Chondrocyte (in vitro differentiated cells): ENCODE measurements at regions not wholly inside any gene's neighbourhood (a gene's known extent, or its start where the extent isn't known, plus 50 kb on each side); places are given as distances from the start of the nearest gene placed in this dataset.

Experiments
- DNase-seq: peaks from one replicate; pipeline ENCODE4 v3.0.0; 2021; ENCODE audit warnings: mixed read lengths, low spot score
- H3K27ac Mint-ChIP-seq: one replicate; pipeline ENCODE4 v1.8.0; 2021; ENCODE audit warnings: mild to moderate bottlenecking, moderate library complexity, mixed read lengths; ENCODE audit not compliant: unreplicated experiment
- H3K27me3 Mint-ChIP-seq: 2 replicates; pipeline ENCODE4 v1.8.0; 2021; ENCODE audit warnings: low read depth, mixed read lengths
- H3K36me3 Mint-ChIP-seq: 2 replicates; pipeline ENCODE4 v1.8.0; 2021; ENCODE audit warnings: low read depth, mixed read lengths
- H3K4me1 Mint-ChIP-seq: 2 replicates; pipeline ENCODE4 v1.8.0; 2021; ENCODE audit warnings: low read depth, mild to moderate bottlenecking, mixed read lengths
- H3K4me3 Mint-ChIP-seq: one replicate; pipeline ENCODE4 v1.8.0; 2021; ENCODE audit warnings: mild to moderate bottlenecking, moderate library complexity, mixed read lengths; ENCODE audit not compliant: unreplicated experiment
- H3K9me3 Mint-ChIP-seq: 2 replicates; pipeline ENCODE4 v1.8.0; 2021; ENCODE audit warnings: low read depth, mixed read lengths
- CTCF ChIP-seq: fragments of 200-600 bp; sonication (generic); IDR thresholded peaks from 2 replicates; pipeline ENCODE4 v1.5.0; 2021; ENCODE audit warnings: antibody characterized with exemption, mild to moderate bottlenecking, moderate library complexity

- H3K4me1 Mint-ChIP-seq = no peaks in the 10 kb centered on the region
- no peak for DNase-seq
- no peak overlapping the region for H3K4me3 Mint-ChIP-seq
- no peak for TF ChIP-seq CTCF
- peaks cover 2% of the 10 kb centered on the region for H3K36me3 Mint-ChIP-seq
- no peak overlapping the region for H3K27ac Mint-ChIP-seq
- peaks cover 16% of the 10 kb centered on the region for H3K9me3 Mint-ChIP-seq
- H3K27me3 Mint-ChIP-seq = no peaks in the 10 kb centered on the region
These were observed 1463.7 kb downstream of the OTOL1 start for GRCh38 chr3:162960269-162960668.

- Mint-ChIP-seq H3K36me3 (no peaks in the 10 kb centered on the region), H3K9me3 (peaks cover 23% of the 10 kb centered on the region), H3K4me1 (no peaks in the 10 kb centered on the region), H3K27ac (no peak overlapping the region), H3K27me3 (no peaks in the 10 kb centered on the region), H3K4me3 (no peak overlapping the region)
- DNase-seq = no peak
- no peak for TF ChIP-seq CTCF
These were observed 1473.7 kb downstream of the OTOL1 start for GRCh38 chr3:162970292-162970691.

DNA sequence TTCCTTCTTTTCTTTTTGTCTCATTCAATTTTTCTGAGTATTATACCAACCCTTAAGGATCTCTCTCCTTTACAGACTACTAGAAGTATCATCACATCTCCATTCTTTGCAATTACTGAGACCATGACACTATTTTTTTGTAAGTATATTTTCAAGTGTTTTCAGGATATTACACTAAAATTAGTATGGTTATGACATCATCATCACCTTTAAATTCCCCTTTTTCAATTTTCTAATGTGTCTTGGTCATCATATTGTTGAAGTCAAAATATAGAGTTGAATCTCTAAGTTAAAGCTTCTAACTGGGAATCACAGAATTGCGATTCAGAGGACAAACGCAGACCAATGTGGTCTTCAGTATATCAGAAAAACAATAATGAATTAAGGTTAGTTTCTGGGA lies 1475.1 kb downstream of the OTOL1 start:
- Mint-ChIP-seq H3K9me3 (peaks cover 14% of the 10 kb centered on the region), H3K36me3 (no peaks in the 10 kb centered on the region), H3K4me3 (no peak overlapping the region), H3K4me1 (no peaks in the 10 kb centered on the region), H3K27ac (no peak overlapping the region), H3K27me3 (no peaks in the 10 kb centered on the region)
- no peak for TF ChIP-seq CTCF
- DNase-seq = no peak

- Mint-ChIP-seq H3K4me1 (no peaks in the 10 kb centered on the region), H3K27me3 (no peaks in the 10 kb centered on the region), H3K27ac (no peak overlapping the region), H3K4me3 (no peak overlapping the region), H3K9me3 (peaks cover 8% of the 10 kb centered on the region), H3K36me3 (no peaks in the 10 kb centered on the region)
- DNase-seq = no peak
- TF ChIP-seq CTCF = no peak
These were observed 1476.9 kb downstream of the OTOL1 start for GRCh38 chr3:162973428-162973917.

DNA sequence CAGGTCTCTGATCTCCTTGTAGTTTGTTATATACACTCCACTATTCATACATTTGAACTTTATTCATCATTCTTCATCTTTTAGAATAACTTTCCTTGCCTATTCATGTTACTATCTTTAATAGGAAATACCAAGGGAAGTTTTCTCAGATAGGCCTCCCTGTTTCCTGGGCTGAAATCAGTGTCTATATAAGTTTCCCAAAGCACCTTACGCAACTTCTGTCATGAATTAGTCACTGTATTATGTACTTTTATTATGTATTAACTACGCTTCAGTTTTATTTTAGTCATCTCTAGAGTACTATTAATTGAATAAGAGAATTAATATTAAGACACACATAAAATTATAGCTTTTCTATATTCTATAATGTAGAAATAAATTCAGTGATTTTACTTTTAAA lies 1481.5 kb downstream of the OTOL1 start:
- no peaks in the 10 kb centered on the region for H3K4me1 Mint-ChIP-seq
- TF ChIP-seq CTCF = no peak
- H3K36me3 Mint-ChIP-seq = no peaks in the 10 kb centered on the region
- no peak overlapping the region for H3K27ac Mint-ChIP-seq
- no peak for DNase-seq
- H3K9me3 Mint-ChIP-seq = no peaks in the 10 kb centered on the region
- no peaks in the 10 kb centered on the region for H3K27me3 Mint-ChIP-seq
- H3K4me3 Mint-ChIP-seq = no peak overlapping the region
